Muscle of back (tissue), 3 donors: ENCODE measurements at regions not wholly inside any gene's neighbourhood (a gene's known extent, or its start where the extent isn't known, plus 50 kb on each side); places are given as distances from the start of the nearest gene placed in this dataset.
"Not testable (repeated sequence)": the region's sequence is repeated elsewhere in the genome, so short reads cannot be mapped to it uniquely, and the experiment has no call there.

Experiments
- DNase-seq, 3 donors: peaks; one replicate each; pipeline versions ENCODE4 v3.0.0 to v3.0.0-alpha.2; 2013

DNA sequence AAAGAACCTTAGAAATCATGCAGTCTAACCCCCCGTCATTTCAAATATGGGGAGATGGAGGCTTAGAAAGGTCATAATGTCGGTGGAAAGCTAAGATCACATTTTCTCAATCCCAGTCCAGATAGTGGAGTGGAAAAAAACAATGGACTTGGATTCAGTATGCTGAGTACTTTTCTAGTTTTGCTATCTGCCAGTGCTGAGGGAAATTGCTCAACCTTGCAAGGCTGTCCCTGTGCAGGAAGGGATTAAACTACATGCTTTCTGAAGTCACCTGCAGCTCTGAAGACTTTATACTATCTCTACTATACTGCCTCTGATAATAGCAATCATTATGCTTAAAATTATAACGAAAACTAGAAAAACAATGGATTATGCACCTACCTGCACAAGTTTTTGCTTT, 272.8 kb downstream of the LRIG3 start:
- peak in 2 of 3 donors; percentile 6 to 28 for DNase-seq

DNA sequence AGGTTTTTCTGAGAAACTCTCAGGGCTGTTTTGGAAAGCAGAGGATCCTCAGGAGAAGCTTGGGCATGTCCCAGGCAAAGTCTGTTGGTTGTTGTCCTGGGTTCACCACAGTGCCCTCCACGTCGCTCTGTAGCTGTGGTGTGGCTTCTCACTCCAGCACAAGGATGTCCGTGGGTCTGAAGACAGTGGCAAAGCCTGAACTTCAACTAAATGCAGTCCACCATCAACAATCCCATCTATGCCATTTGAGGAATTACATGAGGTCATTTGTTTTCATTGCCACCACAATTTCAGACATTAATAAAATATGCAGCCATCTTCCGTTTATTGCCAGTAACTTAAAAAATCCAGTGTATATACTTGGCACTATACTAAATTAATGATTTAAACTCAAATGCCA, 272.1 kb downstream of the LRIG3 start:
- peak in 1 of 3 donors; percentile 43 for DNase-seq

- DNase-seq = no peak
These were observed 268.5 kb downstream of the LRIG3 start for GRCh38 chr12:58651850-58652249.

DNA sequence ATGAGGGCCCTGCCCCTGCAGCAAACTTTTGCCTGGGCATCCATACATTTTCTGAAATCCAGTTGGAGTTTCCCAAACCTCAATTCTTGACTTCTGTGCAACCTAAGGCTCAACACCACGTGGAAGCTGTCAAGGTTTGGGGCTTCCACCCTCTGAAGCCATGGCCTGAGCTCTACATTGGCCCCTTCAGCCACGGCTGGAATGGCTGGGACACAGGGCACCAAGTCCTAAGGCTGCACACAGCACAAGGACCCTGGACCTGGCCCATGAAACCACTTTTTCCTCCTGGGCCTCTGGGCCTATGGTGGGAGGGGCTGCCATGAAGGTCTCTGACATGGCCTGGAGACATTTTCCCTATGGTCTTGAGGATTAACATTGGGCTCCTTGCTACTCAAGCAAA, 266.3 kb downstream of the LRIG3 start:
- no peak for DNase-seq

DNA sequence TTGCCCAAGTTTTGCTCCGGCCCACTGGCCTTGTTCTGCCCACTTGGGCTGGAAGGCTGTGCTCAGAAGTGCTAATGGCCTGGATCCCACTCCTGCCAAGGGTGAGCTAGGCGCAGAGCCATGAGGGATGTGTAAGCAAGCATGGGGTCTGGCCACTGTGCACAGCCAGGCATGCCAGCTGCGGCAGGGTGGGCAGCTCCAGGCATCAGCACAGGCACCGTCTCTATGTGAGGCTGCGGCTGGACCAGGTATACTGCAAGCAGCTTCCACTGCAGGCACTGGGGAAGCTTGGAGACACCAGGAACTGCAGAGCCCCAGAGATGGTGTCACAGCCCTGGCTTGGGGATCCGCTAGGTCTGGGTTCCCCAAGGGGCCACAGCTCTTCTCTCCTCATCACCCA, 264.9 kb downstream of the LRIG3 start:
- no peak for DNase-seq

GRCh38 chr12:58656254-58657009, 263.9 kb downstream of the LRIG3 start:
- no peak for DNase-seq

DNA sequence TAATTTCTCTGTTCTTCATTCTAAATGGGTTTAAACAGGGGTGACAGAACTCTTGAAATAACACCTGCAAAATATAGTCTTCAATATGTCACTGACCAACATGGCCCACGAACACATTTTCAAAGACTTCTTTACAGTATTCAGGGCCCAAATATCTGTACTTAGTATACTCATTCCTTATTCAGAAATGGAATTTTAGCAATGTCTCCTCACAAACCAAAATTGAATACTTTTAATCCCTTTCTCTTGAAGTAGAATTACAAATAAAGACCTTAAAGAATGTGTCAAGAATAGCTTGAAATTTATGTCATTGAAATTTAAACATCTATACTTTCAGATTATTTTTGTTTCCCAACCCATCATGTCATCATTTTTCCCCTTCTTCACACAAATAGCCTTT, 263.1 kb downstream of the LRIG3 start:
- DNase-seq = no peak

GRCh38 chr12:58665375-58665774, 254.9 kb downstream of the LRIG3 start:
- DNase-seq = no peak

DNA sequence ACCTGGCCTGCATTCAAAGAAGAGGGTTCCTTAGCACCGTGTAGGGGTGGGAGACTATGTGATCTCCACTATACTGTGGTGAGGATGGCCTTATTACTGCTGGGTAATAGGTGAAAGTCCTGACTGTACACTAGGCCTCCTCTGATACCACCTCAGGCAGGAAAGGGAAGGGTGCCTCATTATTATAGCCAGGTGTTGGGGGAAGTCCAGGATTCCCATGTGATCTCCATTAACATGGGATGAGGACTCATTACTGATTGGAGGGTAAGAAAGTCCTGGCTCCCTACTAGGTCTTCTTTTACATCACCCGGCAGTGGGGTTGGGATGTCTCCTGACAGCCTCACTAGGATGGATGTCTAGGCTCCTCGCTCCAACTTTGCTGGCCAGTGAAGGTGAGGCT, 252.1 kb downstream of the LRIG3 start:
- DNase-seq = no peak

DNA sequence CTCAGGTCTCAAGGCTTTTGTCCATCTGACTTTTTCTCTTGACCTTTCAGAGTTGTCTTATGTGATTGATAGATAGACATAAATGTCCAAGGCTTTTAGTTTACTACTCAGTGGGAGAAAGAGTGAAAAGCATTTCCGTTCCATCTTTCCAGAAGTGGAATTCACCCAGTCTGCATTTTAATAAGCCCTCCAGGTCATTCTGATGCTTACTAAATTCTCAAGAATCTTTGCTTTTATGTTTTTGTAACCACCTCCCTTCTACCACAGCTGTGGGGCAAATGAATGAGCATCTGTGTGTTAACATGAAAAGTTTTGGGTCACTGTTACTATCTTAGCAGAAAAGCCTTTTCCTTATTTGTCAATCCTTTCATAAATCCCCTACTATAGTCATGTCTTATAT, 251.4 kb downstream of the LRIG3 start:
- DNase-seq = no peak

- no peak for DNase-seq
These were observed 249.7 kb downstream of the LRIG3 start for GRCh38 chr12:58670623-58671022.

DNA sequence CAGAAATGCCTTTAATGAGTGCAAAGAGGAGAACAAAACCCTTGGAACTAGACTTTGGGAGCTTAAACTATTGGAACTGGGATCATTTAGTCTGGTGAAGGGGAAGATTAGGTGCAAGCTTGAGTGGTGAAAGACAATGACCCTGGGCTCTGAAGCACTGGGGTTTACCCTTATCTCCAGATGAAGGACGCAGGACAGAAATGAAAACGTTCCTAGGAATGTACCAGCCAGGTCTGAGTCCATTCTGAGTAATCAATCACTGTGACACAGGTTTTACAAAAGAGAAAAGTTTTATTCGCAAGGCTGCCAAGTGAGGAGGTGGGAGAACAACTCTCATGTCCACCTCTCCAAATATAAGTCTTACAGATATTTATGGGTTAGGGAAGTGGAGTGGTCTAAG, 249.1 kb downstream of the LRIG3 start:
- DNase-seq = no peak

DNA sequence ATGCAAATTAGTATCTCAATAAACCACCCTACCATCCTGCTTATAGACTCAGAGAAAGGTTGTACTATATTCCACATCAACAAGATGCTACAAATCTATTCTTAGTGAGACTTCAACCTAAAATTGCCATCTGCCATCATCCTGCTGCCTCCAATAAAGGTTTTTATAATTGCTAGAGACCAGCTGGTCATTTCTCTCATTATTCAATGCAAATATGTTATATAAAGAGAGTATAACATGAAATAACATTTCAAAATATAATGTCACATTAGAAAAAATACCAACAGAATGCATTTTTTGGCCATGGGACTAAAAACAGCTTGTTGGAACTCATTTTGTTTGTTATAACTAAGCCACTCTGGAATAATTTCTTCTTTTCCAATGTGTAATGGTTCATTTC, 247.3 kb downstream of the LRIG3 start:
- DNase-seq = no peak

DNA sequence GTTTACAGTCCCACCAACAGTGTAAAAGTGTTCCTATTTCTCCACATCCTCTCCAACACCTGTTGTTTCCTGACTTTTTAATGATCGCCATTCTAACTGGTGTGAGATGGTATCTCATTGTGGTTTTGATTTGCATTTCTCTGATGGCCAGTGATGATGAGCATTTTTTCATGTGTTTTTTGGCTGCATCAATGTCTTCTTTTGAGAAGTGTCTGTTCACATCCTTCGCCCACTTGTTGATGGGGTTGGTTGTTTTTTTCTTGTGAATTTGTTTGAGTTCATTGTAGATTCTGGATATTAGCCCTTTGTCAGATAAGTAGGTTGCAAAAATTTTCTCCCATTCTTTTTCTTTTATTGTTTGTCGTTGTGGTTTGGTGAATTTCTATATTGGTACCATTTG, 242.5 kb downstream of the LRIG3 start:
- not testable (repeated sequence) for DNase-seq

- DNase-seq = no peak
These were observed 241.6 kb downstream of the LRIG3 start for GRCh38 chr12:58678753-58679152.

DNA sequence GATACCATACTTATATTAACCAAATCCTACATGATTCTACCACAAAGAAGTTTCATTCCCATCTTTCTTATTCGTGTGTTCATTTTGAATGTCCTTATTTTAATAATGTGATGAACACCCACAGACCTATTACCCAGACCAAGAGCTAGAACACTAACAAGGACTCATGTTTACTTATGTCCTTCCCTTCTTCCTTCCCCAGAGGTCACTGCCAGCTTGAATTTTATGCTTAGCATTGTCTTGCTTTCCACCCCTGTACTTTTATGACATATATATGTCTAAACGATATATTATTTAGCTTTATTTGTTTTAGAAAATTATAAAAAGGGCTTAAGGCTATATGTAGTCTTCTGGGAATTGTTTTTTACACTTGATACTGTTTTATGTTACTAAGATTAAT, 238.6 kb downstream of the LRIG3 start:
- DNase-seq = no peak

DNA sequence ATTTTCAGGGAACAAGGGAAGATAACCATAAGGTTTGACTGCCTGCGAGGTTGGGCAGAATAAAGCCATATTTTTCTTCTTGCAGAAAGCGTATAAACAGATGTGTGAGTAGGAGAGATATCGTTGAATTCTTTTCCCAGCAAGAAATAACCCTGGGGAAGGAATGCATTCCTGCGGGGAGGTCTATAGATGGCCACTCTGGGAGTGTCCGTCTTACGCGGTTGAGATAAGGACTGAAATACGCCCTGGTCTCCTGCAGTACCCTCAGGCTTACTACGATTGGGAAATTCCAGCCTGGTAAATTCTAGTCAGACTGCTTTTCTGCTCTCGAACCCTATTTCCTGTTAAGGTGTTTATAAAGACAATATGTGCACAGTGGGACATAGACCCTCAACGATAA, 225.0 kb downstream of the LRIG3 start:
- DNase-seq = no peak

DNA sequence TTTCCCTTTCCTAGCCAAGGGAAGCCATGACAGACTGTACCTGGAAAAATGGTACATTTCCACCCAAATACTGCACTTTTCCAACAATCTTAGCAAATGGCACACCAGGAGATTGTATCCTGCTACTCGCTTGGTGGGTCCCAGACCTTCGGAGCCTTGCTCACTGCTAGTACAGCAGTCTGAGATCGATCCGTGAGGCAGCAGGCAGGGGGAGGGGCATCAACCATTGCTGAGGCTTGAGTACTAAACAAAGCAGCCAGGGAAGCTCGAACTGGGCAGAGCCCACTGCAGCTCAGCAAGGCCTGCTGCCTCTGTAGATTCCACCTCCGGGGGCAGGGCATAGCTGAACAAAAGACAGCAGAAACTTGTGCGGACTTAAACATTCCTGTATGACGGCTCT, 218.8 kb downstream of the LRIG3 start:
- DNase-seq = no peak

DNA sequence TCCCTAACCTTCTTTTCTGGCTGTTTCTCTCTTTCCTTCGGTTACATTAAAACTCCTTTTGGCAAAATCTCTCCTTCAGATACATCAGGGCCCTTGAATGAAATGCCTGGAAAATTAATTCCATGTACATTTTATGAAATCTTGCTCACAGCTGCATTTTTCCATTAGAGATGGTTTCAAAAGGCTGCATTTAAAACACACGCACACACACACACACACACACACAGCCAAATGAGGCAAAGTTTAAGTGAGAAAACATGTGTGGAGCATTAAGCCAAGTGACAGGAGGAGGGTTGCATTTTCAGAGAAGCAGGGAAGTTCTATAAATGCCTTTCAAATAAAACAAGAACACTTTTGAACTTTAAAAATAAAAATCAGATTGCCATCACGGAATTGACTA, 216.4 kb downstream of the LRIG3 start:
- peak; percentile 83 to 94 (median 90) for DNase-seq

DNA sequence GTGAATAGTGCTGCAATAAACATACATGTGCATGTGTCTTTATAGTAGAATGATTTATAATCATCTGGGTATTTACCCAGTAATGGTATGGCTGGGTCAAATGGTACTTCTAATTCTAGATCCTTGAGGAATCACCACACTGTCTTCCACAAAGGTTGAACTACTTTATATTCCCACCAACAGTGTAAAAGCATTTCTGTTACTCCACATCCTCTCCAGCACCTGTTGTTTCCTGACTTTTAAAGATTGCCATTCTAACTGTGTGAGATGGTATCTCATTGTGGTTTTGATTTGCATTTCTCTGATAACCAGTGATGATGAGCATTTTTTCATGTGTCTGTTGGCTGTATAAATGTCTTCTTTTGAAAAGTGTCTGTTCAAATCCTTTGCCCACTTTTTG, 215.5 kb downstream of the LRIG3 start:
- not testable (repeated sequence) for DNase-seq

- DNase-seq = no peak
These were observed 209.4 kb downstream of the LRIG3 start for GRCh38 chr12:58710901-58711300.

DNA sequence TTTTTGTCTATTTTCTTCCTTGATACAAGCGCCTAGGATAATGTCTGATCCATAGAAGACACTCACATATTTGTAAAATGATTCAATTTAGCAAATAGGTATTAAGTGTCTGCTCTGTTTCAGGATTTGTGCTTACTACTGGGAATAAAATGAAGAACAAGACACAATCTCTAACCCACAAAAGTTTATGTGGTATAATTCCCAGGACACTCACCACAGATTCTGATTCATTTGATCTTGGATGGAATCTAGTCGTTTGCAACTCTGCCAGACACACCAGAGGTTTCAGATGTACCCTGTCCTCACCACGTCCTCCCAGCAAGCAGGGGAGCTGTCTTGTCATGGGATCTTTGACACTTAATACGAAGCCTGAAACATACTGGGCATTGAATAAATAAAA, 208.3 kb downstream of the LRIG3 start:
- peak in 1 of 3 donors; percentile 68 for DNase-seq

- DNase-seq = no peak
These were observed 207.3 kb downstream of the LRIG3 start for GRCh38 chr12:58712976-58713375.

DNA sequence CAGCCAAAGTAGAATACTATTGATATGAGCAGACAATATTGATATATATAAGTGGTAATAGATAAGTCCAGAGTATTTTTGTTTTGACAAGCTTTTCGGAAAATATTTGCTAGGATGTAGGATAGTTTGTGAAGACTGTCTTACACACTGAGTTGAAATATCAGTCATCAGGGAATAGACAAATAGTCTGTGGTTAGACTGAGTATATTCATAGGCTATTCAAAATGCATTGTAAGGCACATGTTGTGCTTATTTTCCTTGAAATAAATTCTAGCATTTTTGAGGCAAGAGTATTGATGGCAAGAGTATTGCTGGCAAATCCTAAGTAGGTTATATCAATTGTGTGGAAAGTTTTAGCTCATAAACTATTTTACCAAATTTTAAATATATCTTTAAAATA, 201.1 kb downstream of the LRIG3 start:
- DNase-seq = no peak
